Femur (tissue), 1 donor: ENCODE measurements at regions not wholly inside any gene's neighbourhood (a gene's known extent, or its start where the extent isn't known, plus 50 kb on each side); places are given as distances from the start of the nearest gene placed in this dataset.

Source experiments
- DNase-seq: peaks from one replicate; pipeline ENCODE4 v3.0.0-alpha.2; 2017

DNA sequence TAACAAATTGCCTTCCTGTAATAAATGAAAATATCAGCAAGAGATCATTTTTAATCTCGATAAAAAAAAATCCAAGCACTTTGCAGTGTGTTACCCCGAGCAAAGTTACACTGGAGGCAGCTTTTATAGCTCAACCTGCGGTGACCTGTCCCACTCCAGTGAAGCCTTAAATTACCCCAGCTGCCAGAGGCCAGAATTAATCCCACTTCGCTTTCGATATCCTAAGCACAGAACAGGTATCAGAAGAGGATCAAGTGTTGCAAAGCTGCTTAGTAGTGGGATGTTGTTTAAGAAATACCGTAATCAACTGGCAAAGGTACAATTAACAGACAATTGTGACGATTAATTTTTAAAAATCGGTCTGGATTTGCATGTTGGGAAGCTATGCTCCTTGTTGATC, 314.0 kb downstream of the AGTPBP1 start:
- no peak for DNase-seq

DNA sequence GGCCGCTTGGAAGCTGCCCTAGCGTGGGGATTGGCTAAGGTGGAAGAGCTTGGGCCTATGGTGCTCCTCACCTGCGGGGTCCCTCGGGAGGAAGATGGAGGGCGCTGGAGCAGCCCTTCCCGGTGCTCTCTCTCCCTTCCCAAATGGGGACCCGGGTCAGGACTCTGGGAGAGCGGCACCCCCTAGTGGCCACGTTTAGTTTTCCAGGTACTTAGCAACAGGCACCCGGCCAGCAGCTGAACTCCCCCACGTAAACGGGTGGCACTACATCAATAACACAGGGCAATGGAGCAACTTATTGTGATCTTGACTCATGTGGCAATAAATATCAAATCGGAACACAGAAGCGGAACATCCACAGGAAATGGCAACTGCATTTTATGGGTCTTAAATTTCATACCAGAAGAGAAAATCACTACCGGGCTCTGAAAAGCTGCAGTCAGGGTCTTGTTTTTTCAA, 316.6 kb downstream of the AGTPBP1 start:
- peak; percentile 75 for DNase-seq

GRCh38 chr9:85423422-85423821, 318.3 kb downstream of the AGTPBP1 start:
- no peak for DNase-seq

GRCh38 chr9:85421641-85422040, 320.1 kb downstream of the AGTPBP1 start:
- no peak for DNase-seq

- no peak for DNase-seq
These were observed 321.0 kb downstream of the AGTPBP1 start for GRCh38 chr9:85420750-85421149.

DNA sequence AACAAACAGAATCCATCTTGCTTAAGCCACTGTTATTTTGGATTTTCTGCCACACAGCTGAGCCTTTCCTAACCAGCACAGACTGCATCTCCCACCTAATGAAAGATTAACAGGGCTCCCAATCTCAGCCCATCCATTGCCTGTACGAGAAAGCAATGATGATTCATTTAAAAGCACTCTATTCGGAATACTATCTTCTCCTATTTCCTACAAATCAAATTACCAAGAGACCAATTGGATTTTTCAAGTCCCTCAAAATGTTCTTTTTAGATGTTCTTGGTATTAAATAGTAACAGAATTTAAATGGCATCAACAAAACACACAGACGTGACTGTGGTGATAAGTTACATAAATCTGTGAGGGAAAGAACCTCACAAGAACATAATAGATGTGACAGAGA, 324.1 kb downstream of the AGTPBP1 start:
- DNase-seq = no peak

DNA sequence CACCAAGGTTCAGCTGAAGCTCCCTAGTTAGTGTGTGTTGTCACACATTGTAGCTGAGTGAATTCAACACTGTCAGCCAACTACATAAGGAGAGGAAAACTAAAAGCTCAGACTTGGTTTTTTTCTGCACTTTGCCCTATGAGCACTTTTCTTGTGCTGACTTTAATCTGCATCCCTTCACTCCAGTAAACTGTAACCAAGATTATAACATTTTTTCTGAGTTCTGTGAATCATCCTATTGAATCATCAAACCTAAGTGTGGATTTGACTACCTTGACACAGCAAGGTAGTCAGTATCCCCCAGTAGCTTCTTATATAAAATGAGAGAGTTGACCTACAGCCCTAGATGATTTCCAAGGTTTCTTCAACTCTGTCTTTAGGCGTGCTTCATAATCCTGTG, 325.0 kb downstream of the AGTPBP1 start:
- DNase-seq = no peak

GRCh38 chr9:85414390-85414789, 327.4 kb downstream of the AGTPBP1 start:
- no peak for DNase-seq

- no peak for DNase-seq
These were observed 333.3 kb downstream of the AGTPBP1 start for GRCh38 chr9:85408494-85408893.

- DNase-seq = no peak
These were observed 336.2 kb downstream of the AGTPBP1 start for GRCh38 chr9:85405566-85405950.

GRCh38 chr9:85404911-85405565, 336.7 kb downstream of the AGTPBP1 start:
- no peak for DNase-seq

- DNase-seq = no peak
These were observed 339.2 kb downstream of the AGTPBP1 start for GRCh38 chr9:85402551-85402950.

DNA sequence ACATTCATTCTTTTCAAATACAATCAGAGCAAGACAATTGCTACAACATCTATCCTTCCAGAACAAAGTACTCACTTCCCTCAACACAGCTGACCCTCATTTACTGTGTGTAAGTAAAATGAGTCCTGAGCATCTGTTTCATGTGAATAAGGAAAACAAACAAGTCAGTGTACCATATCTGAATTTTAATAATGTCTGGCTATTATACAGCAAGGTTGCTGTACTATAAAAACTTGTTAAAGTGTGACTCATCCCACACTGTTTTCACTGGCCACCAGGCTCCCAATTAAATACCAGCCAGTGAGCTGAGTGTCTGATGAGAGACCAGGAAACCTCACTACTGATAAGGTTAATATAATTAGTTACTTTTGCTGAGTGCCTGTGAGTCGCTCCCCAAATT, 339.8 kb downstream of the AGTPBP1 start:
- no peak for DNase-seq

GRCh38 chr9:85397005-85397404, 344.7 kb downstream of the AGTPBP1 start:
- DNase-seq = no peak

- DNase-seq = no peak
These were observed 349.5 kb downstream of the AGTPBP1 start for GRCh38 chr9:85392260-85392659.

- DNase-seq = peak; percentile 26
These were observed 363.9 kb downstream of the AGTPBP1 start for GRCh38 chr9:85377731-85378289.

GRCh38 chr9:85368781-85369180, 373.0 kb downstream of the AGTPBP1 start:
- no peak for DNase-seq

GRCh38 chr9:85359161-85359560, 382.6 kb downstream of the AGTPBP1 start:
- no peak for DNase-seq

- DNase-seq = no peak
These were observed 392.7 kb downstream of the AGTPBP1 start for GRCh38 chr9:85349046-85349445.

DNA sequence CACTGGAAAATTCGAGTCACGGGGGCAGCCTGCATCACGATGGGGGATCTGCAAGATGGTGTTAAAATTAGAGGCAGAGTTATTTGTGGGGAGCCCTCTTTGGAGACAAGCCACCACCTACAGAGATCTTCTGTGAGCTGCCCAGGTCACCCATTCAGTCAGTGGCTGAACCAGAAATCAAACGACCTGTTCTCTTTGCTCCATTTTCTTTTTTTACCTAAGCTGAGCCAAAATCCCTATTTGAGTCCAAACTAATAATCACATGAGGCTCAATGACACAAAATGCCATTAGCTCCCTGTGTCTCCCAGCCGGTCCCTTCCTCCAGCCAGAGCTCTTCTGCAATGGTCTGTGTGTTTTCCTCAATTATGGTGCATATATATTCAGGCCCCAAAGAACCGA, 394.2 kb downstream of the AGTPBP1 start:
- no peak for DNase-seq

DNA sequence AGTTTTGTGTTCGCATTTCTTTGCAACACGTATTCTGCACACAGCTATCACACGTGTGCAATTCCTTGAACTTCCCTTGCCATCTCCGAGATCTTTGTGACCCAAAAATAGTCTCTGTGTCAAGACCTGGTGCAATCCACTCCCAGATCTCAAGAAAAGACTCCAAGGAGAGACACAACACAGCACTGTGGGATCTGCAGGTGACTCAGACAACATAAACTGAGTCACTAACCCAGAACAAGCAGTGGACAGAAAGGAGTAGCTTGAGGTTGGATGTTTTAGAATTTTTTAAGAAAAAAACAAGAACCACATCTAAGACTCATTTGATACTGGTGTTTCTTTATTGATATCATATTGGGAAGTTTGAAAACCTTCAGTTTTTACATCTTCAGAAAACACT, 396.9 kb downstream of the AGTPBP1 start:
- no peak for DNase-seq

DNA sequence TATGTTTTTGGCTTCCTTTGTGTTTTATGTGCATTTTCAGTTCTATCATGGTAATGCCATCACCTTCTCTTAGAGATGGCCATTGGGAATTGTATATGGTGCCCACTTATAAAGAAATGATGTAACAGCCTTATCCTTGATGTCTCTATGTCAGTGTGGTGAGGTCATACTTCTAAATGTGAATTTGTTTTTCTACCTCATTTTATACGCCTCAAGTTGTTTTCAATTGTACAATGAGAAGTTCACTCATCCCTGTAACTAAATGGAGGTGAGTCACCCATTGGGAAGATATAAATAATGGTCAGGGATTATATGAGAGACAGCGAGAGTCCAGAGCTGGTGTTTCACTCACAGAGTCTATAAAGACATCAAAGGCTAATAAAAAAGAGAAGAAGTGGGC, 402.4 kb downstream of the AGTPBP1 start:
- no peak for DNase-seq

DNA sequence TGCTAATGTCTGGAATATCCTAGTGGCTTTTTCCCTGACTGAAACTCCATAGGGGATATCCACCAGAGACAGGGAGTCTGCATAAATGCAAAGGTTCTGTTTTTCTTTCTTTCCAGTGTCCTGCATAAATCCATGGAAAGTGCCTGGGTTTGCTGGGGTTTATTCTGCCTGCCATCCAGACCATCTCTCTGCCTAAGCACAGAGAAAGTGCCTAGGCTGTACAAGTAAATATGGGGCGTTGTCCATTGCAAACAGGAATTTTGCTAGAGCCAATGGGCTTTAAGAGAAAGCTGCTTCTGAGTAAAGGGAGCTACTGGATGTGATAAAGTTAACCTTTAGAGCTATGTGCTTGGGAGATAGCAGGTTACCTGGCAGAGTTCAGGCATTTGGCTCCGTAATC, 407.5 kb downstream of the AGTPBP1 start:
- DNase-seq = no peak

DNA sequence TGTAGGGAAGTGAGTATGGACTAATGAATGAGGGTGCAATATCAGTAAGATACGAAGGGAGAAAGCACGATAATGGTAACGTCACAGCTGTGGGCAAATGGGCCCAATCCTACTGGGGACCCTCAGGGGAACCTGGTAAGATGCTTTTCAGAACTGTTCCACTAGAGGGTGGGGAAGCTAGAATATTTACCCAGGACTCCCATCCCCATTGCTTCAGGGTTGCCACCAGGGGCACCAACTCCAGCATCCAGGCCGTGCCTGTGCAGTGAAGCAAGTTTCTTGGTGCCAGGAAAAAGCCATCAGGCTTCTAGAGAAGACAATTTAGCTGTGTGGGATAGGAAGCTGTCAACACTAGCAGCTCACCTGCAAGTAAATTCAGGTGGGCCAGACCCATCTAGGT, 409.3 kb downstream of the AGTPBP1 start:
- no peak for DNase-seq

- DNase-seq = no peak
These were observed 410.1 kb downstream of the AGTPBP1 start for GRCh38 chr9:85331626-85332025.
